HL-60 (cell line): ENCODE measurements at regions not wholly inside any gene's neighbourhood (a gene's known extent, or its start where the extent isn't known, plus 50 kb on each side); places are given as distances from the start of the nearest gene placed in this dataset.

Experiments
- DNase-seq, 2 experiments: peaks; one replicate each; pipeline ENCODE4 v3.0.0-alpha.2; 2010 to 2020; ENCODE audit warnings: low read depth in 1 of 2, low spot score in 1 of 2
- H3K27ac ChIP-seq: fragments of 250-450 bp; sonication (Bioruptor Pico); replicated peaks from 2 replicates; pipeline ENCODE4 v1.5.1; 2020; ENCODE audit warnings: mild to moderate bottlenecking, moderate library complexity
- H3K27me3 ChIP-seq: fragments of 250-450 bp; sonication (Bioruptor Pico); 2 replicates; pipeline ENCODE4 v1.5.1; 2021; ENCODE audit warnings: mild to moderate bottlenecking, moderate library complexity; ENCODE audit not compliant: insufficient read depth, poor library complexity, severe bottlenecking
- H3K4me3 ChIP-seq: replicated peaks from 2 replicates; pipeline ENCODE4 v1.5.1; 2011; ENCODE audit warnings: mild to moderate bottlenecking, control low read depth, low read length; ENCODE audit not compliant: insufficient read depth
- GABPA ChIP-seq: IDR thresholded peaks from 2 replicates; pipeline ENCODE4 v1.6.1; 2012; ENCODE audit warnings: low read depth
- POLR2AphosphoS5 ChIP-seq: IDR thresholded peaks from 2 replicates; pipeline ENCODE4 v1.6.1; 2012; ENCODE audit warnings: low read depth
- SPI1 ChIP-seq: IDR thresholded peaks from 2 replicates; pipeline ENCODE4 v1.6.1; 2012; ENCODE audit warnings: low read depth, mild to moderate bottlenecking, borderline replicate concordance
- TF ChIP-seq, protein P1 (sequence below): IDR thresholded peaks from 2 replicates; pipeline ENCODE4 v1.6.1; 2012; ENCODE audit warnings: low read depth; ENCODE audit not compliant: insufficient replicate concordance
- TF ChIP-seq, protein P2 (sequence below): IDR thresholded peaks from one replicate; pipeline ENCODE4 v1.5.1; 2011; ENCODE audit warnings: low read length, control low read depth, inconsistent platforms; ENCODE audit not compliant: insufficient read depth

DNA sequence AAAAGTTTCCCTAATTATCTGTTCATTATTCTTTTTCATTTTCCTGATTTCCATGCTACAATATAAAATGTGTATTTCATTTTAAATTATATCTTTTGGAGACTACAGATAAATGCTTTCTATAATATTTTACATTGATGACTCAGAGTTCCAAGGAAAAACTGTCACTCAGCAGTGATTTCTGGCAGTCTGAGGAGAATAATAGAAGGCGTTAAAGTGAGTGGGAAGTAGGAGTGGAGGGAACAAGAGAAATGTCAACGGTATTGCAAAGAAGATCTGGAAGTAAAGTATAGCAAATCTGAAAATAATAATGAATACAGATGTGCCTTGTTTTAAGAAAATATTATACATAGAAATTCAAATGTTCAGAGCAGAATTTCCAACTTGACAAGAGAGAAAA is 293.6 kb upstream of the PITX2 start:
- TF ChIP-seq POLR2AphosphoS5 = no peak
- no peak for TF ChIP-seq SPI1
- TF ChIP-seq, protein P1, sequence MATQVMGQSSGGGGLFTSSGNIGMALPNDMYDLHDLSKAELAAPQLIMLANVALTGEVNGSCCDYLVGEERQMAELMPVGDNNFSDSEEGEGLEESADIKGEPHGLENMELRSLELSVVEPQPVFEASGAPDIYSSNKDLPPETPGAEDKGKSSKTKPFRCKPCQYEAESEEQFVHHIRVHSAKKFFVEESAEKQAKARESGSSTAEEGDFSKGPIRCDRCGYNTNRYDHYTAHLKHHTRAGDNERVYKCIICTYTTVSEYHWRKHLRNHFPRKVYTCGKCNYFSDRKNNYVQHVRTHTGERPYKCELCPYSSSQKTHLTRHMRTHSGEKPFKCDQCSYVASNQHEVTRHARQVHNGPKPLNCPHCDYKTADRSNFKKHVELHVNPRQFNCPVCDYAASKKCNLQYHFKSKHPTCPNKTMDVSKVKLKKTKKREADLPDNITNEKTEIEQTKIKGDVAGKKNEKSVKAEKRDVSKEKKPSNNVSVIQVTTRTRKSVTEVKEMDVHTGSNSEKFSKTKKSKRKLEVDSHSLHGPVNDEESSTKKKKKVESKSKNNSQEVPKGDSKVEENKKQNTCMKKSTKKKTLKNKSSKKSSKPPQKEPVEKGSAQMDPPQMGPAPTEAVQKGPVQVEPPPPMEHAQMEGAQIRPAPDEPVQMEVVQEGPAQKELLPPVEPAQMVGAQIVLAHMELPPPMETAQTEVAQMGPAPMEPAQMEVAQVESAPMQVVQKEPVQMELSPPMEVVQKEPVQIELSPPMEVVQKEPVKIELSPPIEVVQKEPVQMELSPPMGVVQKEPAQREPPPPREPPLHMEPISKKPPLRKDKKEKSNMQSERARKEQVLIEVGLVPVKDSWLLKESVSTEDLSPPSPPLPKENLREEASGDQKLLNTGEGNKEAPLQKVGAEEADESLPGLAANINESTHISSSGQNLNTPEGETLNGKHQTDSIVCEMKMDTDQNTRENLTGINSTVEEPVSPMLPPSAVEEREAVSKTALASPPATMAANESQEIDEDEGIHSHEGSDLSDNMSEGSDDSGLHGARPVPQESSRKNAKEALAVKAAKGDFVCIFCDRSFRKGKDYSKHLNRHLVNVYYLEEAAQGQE = no peak
- TF ChIP-seq, protein P2, sequence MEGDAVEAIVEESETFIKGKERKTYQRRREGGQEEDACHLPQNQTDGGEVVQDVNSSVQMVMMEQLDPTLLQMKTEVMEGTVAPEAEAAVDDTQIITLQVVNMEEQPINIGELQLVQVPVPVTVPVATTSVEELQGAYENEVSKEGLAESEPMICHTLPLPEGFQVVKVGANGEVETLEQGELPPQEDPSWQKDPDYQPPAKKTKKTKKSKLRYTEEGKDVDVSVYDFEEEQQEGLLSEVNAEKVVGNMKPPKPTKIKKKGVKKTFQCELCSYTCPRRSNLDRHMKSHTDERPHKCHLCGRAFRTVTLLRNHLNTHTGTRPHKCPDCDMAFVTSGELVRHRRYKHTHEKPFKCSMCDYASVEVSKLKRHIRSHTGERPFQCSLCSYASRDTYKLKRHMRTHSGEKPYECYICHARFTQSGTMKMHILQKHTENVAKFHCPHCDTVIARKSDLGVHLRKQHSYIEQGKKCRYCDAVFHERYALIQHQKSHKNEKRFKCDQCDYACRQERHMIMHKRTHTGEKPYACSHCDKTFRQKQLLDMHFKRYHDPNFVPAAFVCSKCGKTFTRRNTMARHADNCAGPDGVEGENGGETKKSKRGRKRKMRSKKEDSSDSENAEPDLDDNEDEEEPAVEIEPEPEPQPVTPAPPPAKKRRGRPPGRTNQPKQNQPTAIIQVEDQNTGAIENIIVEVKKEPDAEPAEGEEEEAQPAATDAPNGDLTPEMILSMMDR = no peak
- no peak for TF ChIP-seq GABPA
- Histone ChIP-seq H3K4me3 (no peak overlapping the region), H3K27ac (no peak overlapping the region), H3K27me3 (no peaks in the 10 kb centered on the region)
- DNase-seq = no peak

DNA sequence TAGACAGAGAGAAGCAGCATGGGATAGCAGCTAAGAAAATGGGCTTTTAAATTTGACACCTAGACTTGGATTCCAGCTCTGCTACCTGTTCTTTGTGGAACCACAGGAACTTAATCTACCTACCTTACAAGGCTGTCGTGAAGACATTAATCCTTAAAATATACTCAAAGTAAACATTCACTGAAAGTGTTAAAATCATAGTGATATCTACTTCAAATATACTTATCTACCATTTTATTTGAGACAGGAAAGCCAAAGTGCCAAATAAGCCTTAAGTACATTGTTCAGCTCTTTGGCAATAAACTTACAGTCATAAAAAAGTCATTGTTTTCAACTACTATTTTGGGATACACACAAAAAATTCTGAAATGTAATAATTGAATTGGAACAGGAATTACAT is 295.0 kb upstream of the PITX2 start:
- Histone ChIP-seq H3K27ac (no peak overlapping the region), H3K4me3 (no peak overlapping the region), H3K27me3 (no peaks in the 10 kb centered on the region)
- TF ChIP-seq, protein P2 = no peak
- TF ChIP-seq GABPA (no peak), SPI1 (no peak), POLR2AphosphoS5 (no peak)
- TF ChIP-seq, protein P1 = no peak
- no peak for DNase-seq

DNA sequence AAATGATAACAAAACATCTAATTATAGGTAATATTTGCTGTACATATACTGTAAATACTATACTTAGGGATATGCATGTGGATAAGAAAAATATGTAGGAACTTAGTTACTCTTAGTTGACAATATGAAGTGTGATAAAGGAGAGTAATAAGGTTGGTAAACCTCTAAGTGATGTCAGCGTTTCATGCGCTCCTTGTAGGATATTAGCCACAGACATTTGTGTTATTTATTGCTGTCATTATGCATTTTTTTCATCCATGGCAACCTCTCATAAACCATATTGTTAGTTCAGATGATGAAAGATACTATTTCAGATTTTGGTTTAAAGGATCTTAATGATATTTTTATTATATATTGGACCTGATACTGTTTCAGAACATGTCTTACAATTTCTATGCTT is 298.1 kb upstream of the PITX2 start:
- TF ChIP-seq POLR2AphosphoS5 (no peak), GABPA (no peak), SPI1 (no peak)
- TF ChIP-seq, protein P1 = no peak
- TF ChIP-seq, protein P2 = no peak
- no peaks in the 10 kb centered on the region for H3K27me3 ChIP-seq
- DNase-seq = no peak
- H3K27ac ChIP-seq = no peak overlapping the region
- H3K4me3 ChIP-seq = no peak overlapping the region
